ENCODE measurements at regions not wholly inside any gene's neighbourhood (a gene's known extent, or its start where the extent isn't known, plus 50 kb on each side); places are given as distances from the start of the nearest gene placed in this dataset.

DNA sequence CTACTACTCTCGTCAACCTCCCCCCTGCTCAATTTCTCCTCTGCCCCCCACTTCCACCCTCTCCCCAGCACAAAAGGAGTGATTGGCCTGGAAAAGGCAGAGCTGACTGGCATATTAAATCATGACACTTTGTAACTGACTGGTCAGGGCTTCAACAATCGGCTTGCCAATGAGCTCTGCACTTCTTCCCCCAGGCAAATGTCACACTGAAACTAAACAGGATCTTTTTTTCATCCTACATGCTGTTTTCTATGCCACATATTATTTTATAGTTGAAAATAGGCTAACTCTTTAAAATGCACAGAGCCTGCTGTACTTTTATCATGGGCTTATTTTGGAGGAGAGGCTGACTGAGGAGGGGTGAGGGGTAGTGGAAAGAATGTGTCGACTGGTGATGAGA, 295.2 kb downstream of the TCF7L2 start:
- no peaks in the 10 kb centered on the region for H3K36me3 ChIP-seq (ENCODE audit: insufficient read depth, low read length, poor library complexity, severe bottlenecking)
- DNase-seq (ENCODE audit: low spot score) = no peak
- no peaks in the 10 kb centered on the region for H3K4me1 ChIP-seq (ENCODE audit: insufficient read depth, low read length, poor library complexity, severe bottlenecking)
- no TSS peak for BruUV-seq (replicated peaks)
- POLR2A ChIA-PET (ENCODE audit: low non-redundant PET) = interaction anchor here (0.7 kb wide), 1 partner anchor 96 kb away, joined by 19 read pairs; no protein-coding TSS in a partner anchor
- peaks cover under 1% of the 10 kb centered on the region for H3K27me3 ChIP-seq (replicated peaks; ENCODE audit: insufficient read depth, low read depth, low read length, poor library complexity)
- CTCF ChIA-PET = no interaction called here
- intact Hi-C loops (cut with micrococcal nuclease; ENCODE audit: unreplicated experiment) = no loop called here
- H3K9me3 ChIP-seq (ENCODE audit: low read depth, low read length, poor library complexity, severe bottlenecking) = no peaks in the 10 kb centered on the region
- no peak for TF ChIP-seq EZH2 (IDR thresholded peaks at IDR 0.05; ENCODE audit: borderline replicate concordance, low read depth, low read length, poor library complexity, severe bottlenecking)
- TF ChIP-seq, protein P1, sequence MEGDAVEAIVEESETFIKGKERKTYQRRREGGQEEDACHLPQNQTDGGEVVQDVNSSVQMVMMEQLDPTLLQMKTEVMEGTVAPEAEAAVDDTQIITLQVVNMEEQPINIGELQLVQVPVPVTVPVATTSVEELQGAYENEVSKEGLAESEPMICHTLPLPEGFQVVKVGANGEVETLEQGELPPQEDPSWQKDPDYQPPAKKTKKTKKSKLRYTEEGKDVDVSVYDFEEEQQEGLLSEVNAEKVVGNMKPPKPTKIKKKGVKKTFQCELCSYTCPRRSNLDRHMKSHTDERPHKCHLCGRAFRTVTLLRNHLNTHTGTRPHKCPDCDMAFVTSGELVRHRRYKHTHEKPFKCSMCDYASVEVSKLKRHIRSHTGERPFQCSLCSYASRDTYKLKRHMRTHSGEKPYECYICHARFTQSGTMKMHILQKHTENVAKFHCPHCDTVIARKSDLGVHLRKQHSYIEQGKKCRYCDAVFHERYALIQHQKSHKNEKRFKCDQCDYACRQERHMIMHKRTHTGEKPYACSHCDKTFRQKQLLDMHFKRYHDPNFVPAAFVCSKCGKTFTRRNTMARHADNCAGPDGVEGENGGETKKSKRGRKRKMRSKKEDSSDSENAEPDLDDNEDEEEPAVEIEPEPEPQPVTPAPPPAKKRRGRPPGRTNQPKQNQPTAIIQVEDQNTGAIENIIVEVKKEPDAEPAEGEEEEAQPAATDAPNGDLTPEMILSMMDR (conservative IDR thresholded peaks at IDR 0.05; ENCODE audit: low read depth, low read length) = no peak
- no peak overlapping the region for H3K4me3 ChIP-seq (ENCODE audit: low read depth, low read length, poor library complexity, severe bottlenecking)
- no peak overlapping the region for H3K27ac ChIP-seq (ENCODE audit: low read depth, low read length, poor library complexity, severe bottlenecking)

DNA sequence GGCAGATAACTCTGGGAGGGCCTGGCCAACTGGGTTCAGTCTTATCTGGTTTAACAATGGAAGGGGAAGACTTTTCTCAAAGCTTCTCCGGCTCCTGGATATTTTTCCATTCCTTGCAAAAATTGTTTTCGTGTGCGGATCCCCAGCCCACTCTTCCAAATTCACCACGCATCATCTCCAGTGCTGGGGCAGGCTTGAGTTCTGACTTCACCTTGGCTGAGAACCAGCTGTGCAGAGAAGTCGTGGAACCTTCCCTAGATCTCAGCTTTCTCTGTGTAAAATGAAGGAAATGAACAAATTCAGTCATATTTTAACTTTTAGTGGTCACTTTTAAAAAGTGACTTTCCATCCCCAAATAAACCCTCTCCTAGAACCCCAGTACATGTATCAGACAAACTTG, 297.0 kb downstream of the TCF7L2 start:
- Histone ChIP-seq H3K4me3 (ENCODE audit: low read depth, low read length, poor library complexity, severe bottlenecking) (no peak overlapping the region), H3K27ac (ENCODE audit: low read depth, low read length, poor library complexity, severe bottlenecking) (no peak overlapping the region), H3K9me3 (ENCODE audit: low read depth, low read length, poor library complexity, severe bottlenecking) (no peaks in the 10 kb centered on the region), H3K27me3 (replicated peaks; ENCODE audit: insufficient read depth, low read depth, low read length, poor library complexity) (no peaks in the 10 kb centered on the region), H3K36me3 (ENCODE audit: insufficient read depth, low read length, poor library complexity, severe bottlenecking) (no peaks in the 10 kb centered on the region), H3K4me1 (ENCODE audit: insufficient read depth, low read length, poor library complexity, severe bottlenecking) (no peaks in the 10 kb centered on the region)
- ChIA-PET POLR2A (ENCODE audit: low non-redundant PET) (no interaction called here), CTCF (no interaction called here)
- no peak for DNase-seq (ENCODE audit: low spot score)
- intact Hi-C loops (cut with micrococcal nuclease; ENCODE audit: unreplicated experiment) = no loop called here
- BruUV-seq (replicated peaks) = no TSS peak
- TF ChIP-seq, protein P1 (conservative IDR thresholded peaks at IDR 0.05; ENCODE audit: low read depth, low read length) = no peak
- no peak for TF ChIP-seq EZH2 (IDR thresholded peaks at IDR 0.05; ENCODE audit: borderline replicate concordance, low read depth, low read length, poor library complexity, severe bottlenecking)

DNA sequence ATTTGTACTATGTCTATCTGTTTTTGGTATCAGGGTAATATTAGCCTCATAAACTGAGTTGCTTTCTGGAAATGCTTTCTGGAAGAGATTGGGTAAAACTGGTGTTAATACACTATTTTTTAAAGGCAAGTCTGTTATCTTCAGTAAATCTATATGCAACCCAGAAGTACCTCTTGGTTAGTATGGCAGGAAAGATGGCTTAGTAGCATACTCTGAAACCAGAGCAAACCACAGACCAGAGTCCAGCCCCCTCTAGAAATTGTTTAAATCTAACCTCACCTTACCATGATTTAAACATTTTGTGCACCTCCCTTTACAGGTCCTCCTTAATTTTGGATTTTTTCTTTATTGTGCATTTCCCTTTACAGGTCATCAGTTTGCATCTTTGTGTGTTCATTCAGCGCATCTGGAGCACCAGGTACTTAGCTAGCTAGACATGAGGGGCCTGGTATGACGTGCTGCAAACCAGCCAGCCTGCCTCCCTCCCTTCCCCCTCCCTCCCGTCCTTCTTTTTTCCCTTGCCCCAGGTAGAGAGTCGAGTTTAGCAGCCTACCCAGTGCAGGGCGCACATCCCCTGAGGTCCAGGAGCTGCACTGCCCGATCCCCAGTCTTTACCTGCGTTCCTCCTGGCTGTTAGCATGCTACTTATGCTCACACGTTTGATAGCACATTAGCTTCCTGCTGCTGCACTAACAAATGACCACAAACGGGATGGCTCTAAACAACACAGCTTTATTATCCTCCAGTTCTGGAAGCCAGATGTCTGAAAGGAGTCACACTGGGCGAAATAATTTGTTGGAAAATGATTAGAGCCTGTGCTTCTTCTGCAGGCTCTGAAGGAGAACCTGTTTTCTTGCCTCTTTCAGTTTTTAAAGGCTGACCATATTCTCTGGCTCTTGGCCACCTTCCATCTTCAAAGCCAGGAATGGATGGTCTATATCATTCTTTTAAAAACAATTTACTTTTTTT, 299.9 kb upstream of the HABP2 start:
- H3K9me3 ChIP-seq (ENCODE audit: low read depth, low read length, poor library complexity, severe bottlenecking) = no peaks in the 10 kb centered on the region
- BruUV-seq (replicated peaks) = no TSS peak
- POLR2A ChIA-PET (ENCODE audit: low non-redundant PET) = no interaction called here
- TF ChIP-seq EZH2 (IDR thresholded peaks at IDR 0.05; ENCODE audit: borderline replicate concordance, low read depth, low read length, poor library complexity, severe bottlenecking) = no peak
- TF ChIP-seq, protein P1 (conservative IDR thresholded peaks at IDR 0.05; ENCODE audit: low read depth, low read length) = no peak
- CTCF ChIA-PET = no interaction called here
- no peaks in the 10 kb centered on the region for H3K4me1 ChIP-seq (ENCODE audit: insufficient read depth, low read length, poor library complexity, severe bottlenecking)
- DNase-seq (ENCODE audit: low spot score) = no peak
- H3K36me3 ChIP-seq (ENCODE audit: insufficient read depth, low read length, poor library complexity, severe bottlenecking) = no peaks in the 10 kb centered on the region
- H3K27me3 ChIP-seq (replicated peaks; ENCODE audit: insufficient read depth, low read depth, low read length, poor library complexity) = no peaks in the 10 kb centered on the region
- H3K4me3 ChIP-seq (ENCODE audit: low read depth, low read length, poor library complexity, severe bottlenecking) = no peak overlapping the region
- intact Hi-C loops (cut with micrococcal nuclease; ENCODE audit: unreplicated experiment) = no loop called here
- H3K27ac ChIP-seq (ENCODE audit: low read depth, low read length, poor library complexity, severe bottlenecking) = no peak overlapping the region
